Gastroesophageal sphincter (tissue), 3 donors: ENCODE measurements at regions not wholly inside any gene's neighbourhood (a gene's known extent, or its start where the extent isn't known, plus 50 kb on each side); places are given as distances from the start of the nearest gene placed in this dataset.

Experiments used
- EP300 ChIP-seq: sonication (generic); formaldehyde crosslinking; IDR thresholded peaks from one replicate; pipeline ENCODE4 v1.6.1; 2017; ENCODE audit warnings: antibody characterized with exemption, mild to moderate bottlenecking
- POLR2A ChIP-seq, 2 donors: fragments of 450-650 bp; IDR thresholded peaks; one replicate each; pipeline ENCODE4 v1.6.1; 2017; ENCODE audit warnings: antibody characterized with exemption in 2 of 2, mild to moderate bottlenecking in 2 of 2, moderate library complexity in 1 of 2
- POLR2AphosphoS5 ChIP-seq: sonication (generic); formaldehyde crosslinking; IDR thresholded peaks from one replicate; pipeline ENCODE4 v1.6.1; 2017; ENCODE audit warnings: antibody characterized with exemption
- TF ChIP-seq, protein P1 (sequence below), 4 experiments: fragments of 200-600 bp in 2 of 4; fragments of 450-650 bp in 2 of 4; sonication (generic) in 1 of 4; IDR thresholded peaks; one replicate each; pipeline ENCODE4 v1.5.1; 2017 to 2019; ENCODE audit warnings: antibody characterized with exemption in 4 of 4, mild to moderate bottlenecking in 2 of 4, moderate library complexity in 2 of 4

DNA sequence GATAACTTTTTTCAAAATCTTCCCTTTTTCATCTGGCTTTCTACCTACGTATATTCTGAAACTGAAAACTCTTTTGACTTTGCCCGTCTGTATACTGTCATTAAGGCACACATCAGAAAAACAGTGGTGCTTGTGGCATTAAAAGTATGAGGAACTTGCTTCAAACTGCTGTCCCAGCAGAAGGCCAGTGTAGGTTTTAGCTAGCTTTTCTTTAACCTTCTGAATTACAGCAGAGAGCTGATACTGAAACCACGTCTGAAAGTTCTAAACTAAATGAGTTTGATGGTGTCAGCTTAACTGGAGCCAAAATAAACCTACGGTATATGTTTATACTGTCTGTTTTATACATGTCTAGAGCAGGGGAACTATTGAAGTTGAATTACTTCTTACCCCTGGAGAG is 283.4 kb downstream of the TFEC start:
- TF ChIP-seq POLR2AphosphoS5 (no peak), EP300 (no peak), POLR2A (IDR thresholded peaks at IDR 0.05) (no peak)
- TF ChIP-seq, protein P1, sequence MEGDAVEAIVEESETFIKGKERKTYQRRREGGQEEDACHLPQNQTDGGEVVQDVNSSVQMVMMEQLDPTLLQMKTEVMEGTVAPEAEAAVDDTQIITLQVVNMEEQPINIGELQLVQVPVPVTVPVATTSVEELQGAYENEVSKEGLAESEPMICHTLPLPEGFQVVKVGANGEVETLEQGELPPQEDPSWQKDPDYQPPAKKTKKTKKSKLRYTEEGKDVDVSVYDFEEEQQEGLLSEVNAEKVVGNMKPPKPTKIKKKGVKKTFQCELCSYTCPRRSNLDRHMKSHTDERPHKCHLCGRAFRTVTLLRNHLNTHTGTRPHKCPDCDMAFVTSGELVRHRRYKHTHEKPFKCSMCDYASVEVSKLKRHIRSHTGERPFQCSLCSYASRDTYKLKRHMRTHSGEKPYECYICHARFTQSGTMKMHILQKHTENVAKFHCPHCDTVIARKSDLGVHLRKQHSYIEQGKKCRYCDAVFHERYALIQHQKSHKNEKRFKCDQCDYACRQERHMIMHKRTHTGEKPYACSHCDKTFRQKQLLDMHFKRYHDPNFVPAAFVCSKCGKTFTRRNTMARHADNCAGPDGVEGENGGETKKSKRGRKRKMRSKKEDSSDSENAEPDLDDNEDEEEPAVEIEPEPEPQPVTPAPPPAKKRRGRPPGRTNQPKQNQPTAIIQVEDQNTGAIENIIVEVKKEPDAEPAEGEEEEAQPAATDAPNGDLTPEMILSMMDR (IDR thresholded peaks at IDR 0.05) = no peak
